ENCODE measurements at regions not wholly inside any gene's neighbourhood (a gene's known extent, or its start where the extent isn't known, plus 50 kb on each side); places are given as distances from the start of the nearest gene placed in this dataset.

- no peak for TF ChIP-seq CTCF (IDR thresholded peaks at IDR 0.05; ENCODE audit: low read depth, low read length)
- TF ChIP-seq POLR2A (IDR thresholded peaks at IDR 0.05; ENCODE audit: extremely low read depth, insufficient read length), result no peak
Observed at GRCh38 chr18:39349801-39350200, 1784.2 kb upstream of the CELF4 start.
